Colon (tissue), 2 donors: ENCODE measurements at regions not wholly inside any gene's neighbourhood (a gene's known extent, or its start where the extent isn't known, plus 50 kb on each side); places are given as distances from the start of the nearest gene placed in this dataset.
A peak's percentile ranks its signal among the peaks of the same experiment; 100 is the strongest.

Source experiments
- FAIRE-seq: peaks from 2 replicates; lab custom pipeline; 2012; peaks lifted over from hg19 to GRCh38; lab: Jason Lieb, UNC
- donor health status: control.
- donor health status: control.

GRCh38 chr15:97174886-97175540, 785.5 kb upstream of the ARRDC4 start:
- no peak for FAIRE-seq

GRCh38 chr15:97177151-97177577, 783.3 kb upstream of the ARRDC4 start:
- no peak for FAIRE-seq

DNA sequence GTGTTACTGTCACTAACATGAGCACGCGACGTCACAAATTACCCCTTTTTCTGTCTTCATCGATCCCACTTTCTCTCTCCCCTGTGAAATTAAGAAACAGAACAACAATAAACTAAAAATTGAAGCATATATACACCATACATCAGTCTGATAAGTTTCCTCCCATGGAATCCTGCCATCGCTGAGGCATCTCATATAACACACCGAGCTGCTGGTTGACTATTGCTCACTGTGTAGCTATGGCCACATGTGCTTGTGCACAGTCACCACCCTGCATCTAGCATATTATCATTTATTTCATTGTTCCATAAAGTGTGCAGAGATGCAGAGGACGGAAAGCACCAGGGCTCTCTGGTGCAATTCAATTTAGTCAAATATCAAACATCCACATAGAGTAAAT, 777.9 kb upstream of the ARRDC4 start:
- FAIRE-seq, result no peak

GRCh38 chr15:97189162-97189780, 771.2 kb upstream of the ARRDC4 start:
- no peak for FAIRE-seq

DNA sequence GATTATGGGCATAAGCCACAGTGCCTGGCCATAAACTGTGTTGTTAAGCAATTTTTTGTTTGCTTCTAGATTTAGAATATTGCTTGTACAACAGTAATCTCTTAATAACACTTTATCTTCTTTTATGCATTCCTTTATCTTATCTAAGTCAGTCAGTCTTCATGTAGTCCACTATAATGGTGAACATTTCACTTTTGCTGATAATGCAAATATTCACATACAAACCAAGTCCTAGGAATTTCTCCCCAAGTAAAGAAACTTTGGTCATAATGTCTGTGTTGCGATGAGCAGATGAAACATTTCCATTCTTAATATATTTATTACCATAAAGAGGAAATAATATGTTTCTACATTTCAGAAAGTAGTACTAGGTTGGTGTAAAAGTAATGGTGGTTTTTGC, 765.8 kb upstream of the ARRDC4 start:
- no peak for FAIRE-seq

- no peak for FAIRE-seq
These were observed 764.2 kb upstream of the ARRDC4 start for GRCh38 chr15:97196048-97197014.

GRCh38 chr15:97199393-97200051, 761.0 kb upstream of the ARRDC4 start:
- no peak for FAIRE-seq

DNA sequence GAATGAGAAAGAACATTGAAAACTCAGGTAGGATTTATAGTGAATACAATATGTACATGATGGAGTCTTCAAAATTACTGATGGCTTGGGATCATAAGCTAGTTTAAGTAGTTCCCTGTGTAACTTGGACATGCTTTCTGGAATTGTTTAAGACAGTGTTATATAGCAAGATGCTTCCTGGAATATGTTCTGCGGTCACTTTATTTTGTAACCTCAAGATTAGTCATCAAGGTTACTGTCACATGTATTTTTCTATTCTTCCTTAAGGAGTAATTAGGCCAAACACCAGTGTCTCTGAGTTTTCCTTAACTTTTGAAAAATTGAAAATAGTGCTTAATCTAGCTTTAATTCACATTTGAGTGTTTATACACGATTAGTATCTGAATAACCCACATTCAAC, 760.3 kb upstream of the ARRDC4 start:
- no peak for FAIRE-seq

GRCh38 chr15:97210277-97210676, 750.2 kb upstream of the ARRDC4 start:
- peak; percentile 60 for FAIRE-seq

- no peak for FAIRE-seq
These were observed 744.9 kb upstream of the ARRDC4 start for GRCh38 chr15:97215629-97216028.

DNA sequence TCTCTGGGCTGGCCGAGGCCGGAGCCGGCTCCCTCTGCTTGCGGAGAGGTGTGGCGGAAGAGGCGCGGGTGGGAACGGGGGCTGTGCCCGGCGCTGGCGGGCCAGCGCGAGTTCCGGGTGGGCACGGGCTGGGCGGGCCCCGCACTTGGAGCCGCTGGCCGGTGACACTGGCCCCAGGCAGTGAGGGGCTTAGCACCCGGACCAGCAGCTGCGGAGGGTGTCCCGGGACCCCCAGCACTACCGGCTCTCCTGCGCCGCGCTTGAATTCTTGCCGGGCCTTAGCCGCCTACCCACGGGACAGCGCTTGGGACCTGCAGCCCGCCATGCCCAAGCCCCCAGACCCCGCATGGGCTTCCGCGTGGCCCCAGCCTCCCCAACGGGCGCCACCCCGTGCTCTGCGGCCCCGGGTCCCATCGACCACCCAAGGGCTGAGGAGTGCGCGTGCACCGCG, 736.3 kb upstream of the ARRDC4 start:
- no peak for FAIRE-seq

GRCh38 chr15:97234851-97235610, 725.5 kb upstream of the ARRDC4 start:
- FAIRE-seq, result no peak

GRCh38 chr15:97235611-97235985, 724.9 kb upstream of the ARRDC4 start:
- FAIRE-seq, result peak; percentile 18

- no peak for FAIRE-seq
These were observed 724.4 kb upstream of the ARRDC4 start for GRCh38 chr15:97236140-97236539.

DNA sequence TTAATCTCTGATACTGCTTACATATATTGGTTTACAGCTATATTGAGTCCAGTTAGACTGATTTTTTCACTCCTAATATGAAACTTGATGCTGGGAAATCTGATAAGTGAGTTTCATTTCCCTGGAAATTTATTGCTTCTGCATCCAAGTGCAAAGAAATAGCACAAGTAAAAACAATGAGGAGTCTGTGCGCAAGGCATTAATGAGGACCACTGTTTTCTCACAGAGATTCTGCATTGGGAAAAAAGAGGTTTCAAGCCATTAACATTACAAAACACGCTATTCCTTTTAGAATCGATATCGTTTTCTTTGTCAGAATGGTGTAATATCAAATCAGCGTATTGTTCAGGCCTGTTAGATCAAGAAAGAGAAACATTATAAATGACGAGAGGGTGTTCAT, 723.3 kb upstream of the ARRDC4 start:
- FAIRE-seq, result no peak

- FAIRE-seq, result no peak
These were observed 712.1 kb upstream of the ARRDC4 start for GRCh38 chr15:97248376-97248775.

GRCh38 chr15:97259943-97260342, 700.6 kb upstream of the ARRDC4 start:
- FAIRE-seq, result no peak

- no peak for FAIRE-seq
These were observed 659.3 kb upstream of the ARRDC4 start for GRCh38 chr15:97301166-97301565.

DNA sequence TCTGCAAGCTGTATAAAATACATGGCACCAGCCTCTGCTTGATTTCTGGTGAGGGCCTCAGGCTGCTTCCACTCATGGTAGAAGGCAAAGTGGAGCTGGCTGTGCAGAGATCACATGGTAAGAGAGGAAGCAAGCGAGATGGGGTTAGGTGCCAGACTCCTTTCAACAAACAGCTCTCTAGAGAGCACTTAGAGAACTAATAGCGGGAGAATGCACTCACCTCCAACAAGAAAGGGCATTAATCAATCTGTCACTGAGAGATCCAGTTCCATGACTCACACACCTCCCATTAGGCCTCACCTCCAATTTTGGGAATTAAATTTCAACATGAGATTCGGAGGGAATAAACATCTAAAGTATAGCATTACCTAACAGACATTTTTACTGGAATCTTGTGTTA, 644.1 kb upstream of the ARRDC4 start:
- FAIRE-seq, result no peak

GRCh38 chr15:97317163-97317562, 643.3 kb upstream of the ARRDC4 start:
- FAIRE-seq, result no peak

- no peak for FAIRE-seq
These were observed 641.2 kb upstream of the ARRDC4 start for GRCh38 chr15:97319291-97319690.

DNA sequence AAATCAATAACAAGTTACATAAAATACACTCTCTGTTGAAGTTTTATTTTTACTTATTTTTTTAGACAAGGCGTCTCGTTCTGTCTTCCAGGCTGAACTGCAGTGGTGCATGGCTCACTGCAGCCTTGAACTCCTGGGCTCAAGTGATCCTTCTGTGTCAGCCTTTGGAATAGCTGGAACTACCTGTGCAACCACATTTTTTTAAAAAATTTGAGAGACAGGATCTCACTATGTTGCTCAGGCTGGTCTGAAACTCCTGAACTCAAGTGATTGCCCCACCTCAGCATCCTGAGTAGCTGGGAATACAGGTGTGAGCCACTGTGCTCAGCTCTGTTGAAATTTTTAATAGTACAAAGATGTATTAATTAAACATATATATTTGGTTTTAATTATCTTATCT, 614.3 kb upstream of the ARRDC4 start:
- FAIRE-seq, result no peak
